ENCODE measurements at regions not wholly inside any gene's neighbourhood (a gene's known extent, or its start where the extent isn't known, plus 50 kb on each side); places are given as distances from the start of the nearest gene placed in this dataset.

DNA sequence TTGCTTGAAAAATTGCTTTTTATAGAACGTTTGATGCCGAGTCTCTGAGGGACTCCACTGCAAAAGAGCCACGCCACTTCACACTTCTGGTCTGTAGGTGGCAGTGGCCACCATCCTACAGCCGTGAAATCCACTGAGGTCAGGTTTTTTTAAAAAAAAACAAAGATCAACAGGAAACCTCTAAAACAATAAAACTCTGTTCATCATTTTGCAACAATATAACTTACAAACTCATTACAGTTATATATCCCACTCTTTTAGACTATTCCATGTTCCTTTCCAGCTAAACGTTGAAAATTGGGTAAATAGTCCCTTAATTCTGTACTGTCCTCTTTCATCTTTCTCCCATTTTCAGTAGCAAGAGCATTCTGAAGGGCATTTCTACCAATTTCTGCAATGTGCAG is 64.6 kb upstream of the FMN2 start:
- TF ChIP-seq, protein P1, sequence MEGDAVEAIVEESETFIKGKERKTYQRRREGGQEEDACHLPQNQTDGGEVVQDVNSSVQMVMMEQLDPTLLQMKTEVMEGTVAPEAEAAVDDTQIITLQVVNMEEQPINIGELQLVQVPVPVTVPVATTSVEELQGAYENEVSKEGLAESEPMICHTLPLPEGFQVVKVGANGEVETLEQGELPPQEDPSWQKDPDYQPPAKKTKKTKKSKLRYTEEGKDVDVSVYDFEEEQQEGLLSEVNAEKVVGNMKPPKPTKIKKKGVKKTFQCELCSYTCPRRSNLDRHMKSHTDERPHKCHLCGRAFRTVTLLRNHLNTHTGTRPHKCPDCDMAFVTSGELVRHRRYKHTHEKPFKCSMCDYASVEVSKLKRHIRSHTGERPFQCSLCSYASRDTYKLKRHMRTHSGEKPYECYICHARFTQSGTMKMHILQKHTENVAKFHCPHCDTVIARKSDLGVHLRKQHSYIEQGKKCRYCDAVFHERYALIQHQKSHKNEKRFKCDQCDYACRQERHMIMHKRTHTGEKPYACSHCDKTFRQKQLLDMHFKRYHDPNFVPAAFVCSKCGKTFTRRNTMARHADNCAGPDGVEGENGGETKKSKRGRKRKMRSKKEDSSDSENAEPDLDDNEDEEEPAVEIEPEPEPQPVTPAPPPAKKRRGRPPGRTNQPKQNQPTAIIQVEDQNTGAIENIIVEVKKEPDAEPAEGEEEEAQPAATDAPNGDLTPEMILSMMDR (conservative IDR thresholded peaks at IDR 0.05): peak; percentile 85
- TF ChIP-seq EZH2 (IDR thresholded peaks at IDR 0.05; ENCODE audit: low read depth): no peak

Measured in PC-9 (cell line).